Nucleus accumbens (tissue), 56 donors: ENCODE measurements at regions not wholly inside any gene's neighbourhood (a gene's known extent, or its start where the extent isn't known, plus 50 kb on each side); places are given as distances from the start of the nearest gene placed in this dataset.
"Not testable (repeated sequence)": the region's sequence is repeated elsewhere in the genome, so short reads cannot be mapped to it uniquely, and the experiment has no call there.

Source experiments
- DNase-seq, 56 donors: peaks; one replicate each; lab custom pipeline; 2025; lab: John Stamatoyannopoulos, UW

DNA sequence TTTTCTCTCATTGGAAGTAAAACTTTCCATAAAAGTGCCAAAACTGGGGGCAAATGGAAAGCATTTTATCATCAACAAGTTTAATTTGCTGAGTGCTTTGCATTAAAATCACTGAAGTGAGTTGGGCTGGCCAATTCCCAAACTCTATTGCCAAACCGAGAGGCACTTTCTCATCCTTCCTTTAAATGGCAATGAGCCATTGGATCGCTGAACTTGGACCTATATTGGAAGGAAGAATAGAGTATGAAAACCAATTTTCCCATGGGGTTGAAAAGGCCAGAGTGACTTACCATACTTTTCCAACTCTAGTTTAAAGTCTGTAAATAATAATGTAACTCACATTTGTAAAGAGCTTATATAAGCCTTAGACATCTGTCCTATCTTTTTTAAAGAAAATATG is 189.1 kb upstream of the C1orf87 start:
- no peak for DNase-seq

DNA sequence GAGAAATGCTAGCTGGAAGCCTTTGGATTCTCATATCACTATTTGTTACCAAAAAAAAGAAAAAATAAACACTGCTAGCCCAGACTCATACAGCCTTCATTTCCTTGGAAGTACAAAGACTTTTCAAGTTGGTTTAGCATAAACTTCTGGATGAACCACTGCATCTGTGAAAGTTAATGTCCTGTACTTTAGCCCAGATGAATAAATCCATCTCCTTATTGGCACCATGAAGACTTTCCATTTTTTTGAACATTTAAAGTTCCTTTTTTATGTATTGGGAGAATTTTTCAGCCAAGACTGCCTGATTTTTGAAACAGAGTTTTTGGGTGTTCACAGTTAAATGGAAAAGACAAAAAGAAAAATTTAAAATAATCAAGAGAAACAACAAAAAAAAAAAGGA is 184.0 kb upstream of the C1orf87 start:
- DNase-seq: no peak

DNA sequence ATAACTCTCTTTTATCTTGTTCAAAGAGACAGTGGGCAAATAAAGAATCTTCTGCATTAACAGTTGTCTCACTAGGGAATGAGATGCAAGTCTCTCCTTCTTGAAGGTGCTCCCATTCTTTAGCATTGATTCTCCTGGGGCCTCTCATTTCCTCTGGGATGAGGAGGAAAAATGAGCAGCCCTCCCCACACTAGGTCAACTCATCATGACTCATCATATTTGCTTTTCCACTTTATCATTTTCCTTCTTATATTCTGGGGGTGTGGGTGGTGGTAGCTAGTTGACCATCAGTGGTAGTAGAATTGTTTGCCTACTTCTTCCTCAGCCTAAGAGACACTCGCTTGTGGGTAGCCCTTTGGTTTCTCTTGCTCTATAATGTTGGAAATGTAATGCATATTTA is 182.0 kb upstream of the C1orf87 start:
- DNase-seq: no peak

DNA sequence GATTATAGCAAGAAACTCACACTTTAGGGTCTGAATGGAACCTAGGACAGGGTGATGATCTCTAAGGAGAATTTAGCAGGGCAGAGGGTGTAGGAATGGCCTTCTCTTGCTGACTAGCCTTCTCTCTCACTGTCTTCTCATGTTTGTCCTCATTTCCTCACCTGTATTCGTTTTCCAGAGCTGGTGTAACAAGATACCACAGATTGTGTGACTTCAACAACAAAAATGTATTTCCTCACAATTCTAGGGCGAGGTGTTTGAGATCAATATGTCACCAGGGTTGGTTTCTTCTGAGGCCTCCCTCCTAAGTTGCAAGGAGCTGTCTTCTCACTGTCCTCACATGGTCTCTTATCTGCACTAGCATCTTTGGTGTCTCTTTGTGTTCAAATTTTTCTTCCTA is 177.9 kb upstream of the C1orf87 start:
- DNase-seq: no peak

DNA sequence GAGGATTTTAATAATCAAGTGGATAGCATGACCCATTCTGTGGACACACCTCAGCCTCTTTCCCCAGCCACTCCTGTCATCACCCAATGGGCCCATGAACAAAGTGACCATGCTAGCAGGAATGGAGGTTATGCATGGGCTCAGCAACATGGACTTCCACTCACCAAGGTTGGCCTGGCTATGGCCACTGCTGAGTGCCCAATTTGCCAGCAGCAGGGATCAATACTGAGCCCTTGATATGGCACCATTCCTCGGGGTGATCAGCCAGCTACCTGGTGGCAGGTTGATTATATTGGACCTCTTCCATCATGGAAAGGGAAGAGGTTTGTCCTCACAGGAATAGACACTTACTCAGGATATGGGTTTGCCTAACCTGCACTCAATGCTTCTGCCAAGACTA is 173.9 kb upstream of the C1orf87 start:
- DNase-seq: not testable (repeated sequence)

DNA sequence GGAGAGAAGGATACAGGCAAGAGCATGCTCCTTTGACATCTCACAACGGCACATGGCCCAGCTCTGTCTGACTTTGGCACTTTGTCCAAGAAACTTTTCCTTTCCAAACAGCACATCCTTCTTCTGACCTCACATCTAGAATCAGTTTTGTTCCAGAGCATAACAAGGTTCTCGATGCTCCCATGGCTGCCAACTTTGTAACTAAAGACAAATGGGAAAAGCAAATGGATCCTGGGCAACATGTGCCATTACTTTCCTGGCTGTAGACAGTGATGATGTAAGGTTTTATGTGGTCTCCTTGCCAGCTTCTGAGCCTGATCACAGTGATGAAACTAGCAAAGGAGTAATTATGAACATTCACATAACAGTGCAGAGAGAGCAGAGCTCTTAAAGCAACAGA is 171.8 kb upstream of the C1orf87 start:
- DNase-seq: no peak

DNA sequence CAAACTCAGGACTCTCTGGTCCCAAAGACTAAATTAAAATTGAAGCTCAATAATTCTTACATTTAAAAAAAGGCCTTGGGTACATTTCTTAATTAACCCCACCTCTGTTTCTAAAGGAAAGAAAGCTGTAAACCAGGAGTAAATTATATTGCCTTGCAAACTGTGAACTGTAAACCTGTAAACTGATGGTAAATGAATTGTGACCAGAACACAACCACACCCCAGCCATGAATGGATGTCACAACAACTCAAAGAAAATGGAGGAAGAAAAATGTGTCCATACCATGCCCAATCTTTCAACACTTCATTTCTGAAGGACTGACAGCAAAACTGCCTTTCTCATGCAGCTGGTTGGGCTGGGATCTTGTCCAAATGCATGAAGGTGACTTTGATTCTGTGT is 171.3 kb upstream of the C1orf87 start:
- no peak for DNase-seq

DNA sequence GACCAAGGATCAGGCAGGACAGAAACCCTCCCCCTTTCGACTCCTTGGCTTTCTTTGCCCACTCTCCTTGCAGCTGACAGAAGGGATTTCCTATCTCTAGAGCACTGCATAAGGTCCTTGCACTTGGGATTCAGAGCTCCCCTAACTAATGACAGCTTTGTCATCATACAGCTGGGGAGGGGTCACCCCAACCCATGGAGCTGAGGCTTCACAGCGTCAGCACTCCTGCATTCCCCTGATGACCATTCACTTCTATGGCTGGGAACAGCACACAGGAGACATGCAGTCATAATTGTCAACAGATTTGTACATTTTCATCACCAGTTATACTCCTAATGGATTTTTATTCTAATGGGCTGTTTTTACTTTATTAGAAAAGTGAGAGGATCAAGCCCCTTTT is 161.7 kb upstream of the C1orf87 start:
- DNase-seq: no peak

DNA sequence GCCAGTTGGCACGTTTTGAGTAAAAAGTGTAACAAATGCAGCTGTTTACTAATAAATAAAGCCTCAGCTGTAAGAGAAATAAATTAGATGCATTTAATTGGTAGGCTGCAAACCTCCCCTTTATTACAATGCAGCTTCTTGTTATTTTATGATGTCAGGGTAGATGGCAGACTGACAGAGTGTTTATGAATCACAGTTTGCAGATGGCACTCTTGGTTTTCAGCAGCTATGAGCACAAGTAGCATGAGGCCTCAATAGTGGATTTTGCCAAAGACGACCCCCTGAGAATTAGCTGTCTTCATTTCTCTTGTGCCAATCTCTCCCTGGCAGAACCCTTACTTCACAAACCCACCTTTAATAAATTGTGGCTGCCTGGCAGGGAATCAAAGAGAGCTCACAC is 161.2 kb upstream of the C1orf87 start:
- no peak for DNase-seq

DNA sequence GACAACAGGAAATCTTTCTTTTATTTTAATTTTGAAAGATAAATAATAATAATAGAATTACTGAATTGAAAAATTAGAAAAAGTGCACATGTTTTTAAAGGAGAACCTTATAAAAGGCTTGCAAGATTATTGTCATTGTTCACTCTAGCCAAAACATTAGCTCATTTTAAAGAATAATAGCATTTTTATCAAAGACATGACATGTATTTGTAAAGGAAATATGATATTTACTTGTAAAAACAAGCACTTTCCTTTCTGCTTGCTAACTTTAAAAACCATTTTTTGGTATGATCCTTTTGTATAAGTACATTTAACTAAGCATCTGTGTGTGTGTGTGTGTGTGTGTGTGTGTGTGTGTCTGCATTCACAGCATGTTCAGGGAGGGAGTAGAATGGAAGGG is 156.3 kb upstream of the C1orf87 start:
- no peak for DNase-seq

DNA sequence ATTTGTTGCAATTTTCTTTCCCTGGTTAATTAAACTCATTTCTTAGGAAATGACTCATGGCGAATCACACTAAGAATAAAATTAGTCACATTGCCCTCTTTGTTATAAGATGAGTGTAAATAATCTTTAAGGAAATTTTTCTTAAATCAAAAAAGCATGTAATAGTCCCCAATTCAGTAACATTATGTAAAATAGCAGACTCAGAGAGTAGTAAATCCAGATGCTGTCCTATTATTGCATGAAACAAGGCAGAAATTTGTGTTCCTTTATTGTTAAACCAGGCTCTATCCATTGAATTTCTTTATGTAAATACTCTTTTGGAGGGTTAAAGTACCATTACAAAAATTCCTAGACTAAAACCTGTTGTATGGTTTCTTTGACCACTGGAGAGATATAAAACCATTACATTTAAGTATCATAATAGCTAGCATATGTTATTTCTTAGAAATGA is 154.5 kb upstream of the C1orf87 start:
- DNase-seq: no peak

DNA sequence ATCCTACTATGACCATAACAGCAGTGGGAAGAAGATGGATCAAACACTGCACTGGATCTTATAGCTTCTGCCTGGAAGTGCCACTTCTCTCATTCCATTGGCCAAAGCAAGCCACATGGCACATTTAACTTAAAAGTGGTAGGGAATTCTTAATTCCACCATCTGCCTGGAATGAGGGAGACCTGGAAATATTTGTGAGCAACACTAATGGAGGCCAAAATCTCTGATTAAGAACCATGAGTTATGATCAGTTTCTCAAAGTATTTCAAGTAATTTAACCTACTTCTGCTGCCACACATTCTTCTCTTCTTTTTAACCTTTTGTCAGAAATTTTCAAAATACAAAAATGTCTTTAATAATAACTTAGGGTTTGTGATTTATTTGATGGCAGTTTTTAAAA is 154.0 kb upstream of the C1orf87 start:
- no peak for DNase-seq

DNA sequence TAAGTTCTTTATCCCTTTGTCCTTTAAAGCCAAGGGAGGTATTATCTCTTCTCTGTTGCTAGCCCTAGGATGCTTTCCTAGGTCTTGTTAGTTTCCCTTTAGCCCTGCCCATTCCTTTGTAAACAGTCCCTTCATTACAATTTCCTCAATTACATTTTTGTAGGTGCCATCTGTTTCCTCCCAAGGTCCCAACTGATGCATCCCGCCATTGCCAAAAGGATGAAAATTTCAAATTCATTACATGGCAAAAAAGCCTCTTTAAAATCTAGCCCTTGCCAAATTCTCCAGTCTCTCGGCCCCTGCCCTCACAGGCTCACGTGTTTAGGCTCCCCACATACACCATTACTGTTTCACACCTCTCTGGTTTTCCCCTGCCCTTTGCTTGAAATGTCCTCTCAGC is 151.9 kb upstream of the C1orf87 start:
- DNase-seq: no peak

DNA sequence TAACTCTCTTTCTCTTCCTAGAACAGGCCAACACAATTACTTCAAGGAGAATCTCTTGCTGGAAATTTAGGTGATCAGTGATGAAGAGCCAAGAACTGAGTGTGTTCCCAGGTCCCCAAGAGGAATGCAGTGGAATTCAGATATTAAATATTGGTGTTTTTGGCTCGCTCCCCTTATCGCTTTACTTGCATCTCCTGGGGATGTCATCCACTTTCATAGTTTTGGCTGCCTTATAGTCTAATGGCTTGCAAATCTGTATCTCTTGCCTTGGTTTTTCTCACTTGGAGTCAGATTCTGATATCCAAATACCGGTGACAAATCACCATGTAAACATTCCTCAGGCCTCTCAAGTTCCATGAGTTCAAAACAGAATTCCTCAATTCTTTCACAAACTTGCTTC is 151.0 kb upstream of the C1orf87 start:
- no peak for DNase-seq

DNA sequence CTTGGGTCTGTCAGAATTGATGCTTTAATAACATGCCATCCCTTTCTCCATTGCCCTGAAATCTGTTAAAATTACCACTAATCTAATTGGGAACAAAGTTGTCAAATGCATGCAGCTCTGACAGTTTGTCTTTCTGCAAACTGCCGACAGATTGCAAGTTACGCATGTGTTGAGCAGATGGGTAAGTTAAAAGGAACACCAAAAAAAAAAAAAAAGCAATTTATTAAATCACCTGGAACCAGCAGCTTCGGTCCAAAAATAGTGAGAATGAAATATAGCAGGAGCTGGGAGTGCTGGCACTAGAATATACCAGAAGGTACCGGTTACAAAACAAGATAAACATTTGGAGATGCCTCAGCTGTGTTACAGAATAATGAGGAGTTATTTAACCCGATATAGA is 149.6 kb upstream of the C1orf87 start:
- no peak for DNase-seq

DNA sequence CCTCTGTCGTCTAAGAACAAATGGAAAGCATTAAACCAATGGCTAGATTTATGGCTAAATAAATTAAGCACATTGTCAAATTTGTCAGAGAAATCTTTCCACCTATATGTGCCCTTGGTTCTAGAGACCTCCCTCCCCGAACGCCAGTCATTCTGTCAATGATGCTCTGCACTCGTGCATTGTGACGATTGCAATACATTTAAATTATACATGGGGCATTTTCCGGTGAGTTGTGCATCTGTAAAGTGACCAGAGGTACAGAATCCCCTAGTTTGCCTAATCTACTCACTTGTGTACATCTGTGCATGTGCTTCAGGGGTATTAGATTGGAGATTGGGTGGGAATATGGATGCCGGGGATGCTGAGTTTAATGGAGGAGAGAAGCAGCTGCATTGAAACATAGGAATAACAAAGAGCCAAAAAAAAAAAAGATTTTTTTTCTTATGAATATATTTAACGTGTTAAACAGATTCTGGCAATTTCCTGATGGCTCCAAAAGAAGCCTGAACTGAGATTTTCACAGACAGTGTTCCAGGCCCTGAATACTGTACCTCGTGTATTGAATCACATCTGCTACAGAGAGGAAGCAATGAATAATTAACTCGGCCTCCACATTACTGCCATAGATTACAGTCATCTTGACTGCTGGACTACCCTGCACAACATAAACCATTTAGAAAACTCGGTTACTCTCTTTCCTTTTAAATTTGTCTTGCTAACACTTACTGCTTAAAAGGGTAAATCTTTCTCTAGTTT is 149.0 kb upstream of the C1orf87 start:
- DNase-seq: no peak

DNA sequence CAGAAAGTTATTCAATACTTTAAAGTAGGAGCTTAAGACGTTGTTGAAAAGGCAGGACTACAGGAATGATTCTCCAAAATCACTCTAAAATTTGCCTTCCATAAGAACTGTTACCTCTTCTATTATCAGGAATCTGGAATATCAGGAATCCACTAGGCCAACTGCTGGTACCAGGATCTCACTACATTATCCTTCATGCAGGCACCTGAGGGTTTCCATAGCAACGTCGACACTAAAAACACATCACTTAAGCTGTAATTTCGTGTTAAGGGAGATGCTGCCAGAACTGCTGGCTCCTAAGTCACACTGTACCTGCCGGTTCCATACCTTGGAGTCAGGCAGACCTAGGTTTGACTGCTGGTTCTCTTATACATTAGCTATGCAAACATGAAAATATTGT is 139.7 kb upstream of the C1orf87 start:
- peak in 5 of 56 donors; percentile 1 to 23 (median 1) for DNase-seq

DNA sequence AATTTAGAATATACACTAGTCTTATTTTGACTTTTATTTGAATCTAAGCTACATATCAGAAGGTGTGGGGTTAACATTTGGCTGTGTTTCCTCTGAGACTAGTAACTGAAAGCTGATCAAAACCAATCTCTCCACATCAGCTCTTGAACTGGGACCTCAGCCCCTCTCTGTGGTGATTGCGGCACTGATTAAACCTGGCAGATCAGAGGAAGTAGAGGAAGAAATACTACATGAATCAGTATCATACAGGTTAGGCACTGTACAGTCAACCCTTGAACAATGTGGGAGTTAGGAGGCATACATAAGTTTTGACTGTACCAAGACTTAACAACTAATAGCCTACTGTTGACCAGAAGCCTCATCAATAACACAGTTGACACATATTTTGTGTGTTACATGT is 122.5 kb upstream of the C1orf87 start:
- no peak for DNase-seq

DNA sequence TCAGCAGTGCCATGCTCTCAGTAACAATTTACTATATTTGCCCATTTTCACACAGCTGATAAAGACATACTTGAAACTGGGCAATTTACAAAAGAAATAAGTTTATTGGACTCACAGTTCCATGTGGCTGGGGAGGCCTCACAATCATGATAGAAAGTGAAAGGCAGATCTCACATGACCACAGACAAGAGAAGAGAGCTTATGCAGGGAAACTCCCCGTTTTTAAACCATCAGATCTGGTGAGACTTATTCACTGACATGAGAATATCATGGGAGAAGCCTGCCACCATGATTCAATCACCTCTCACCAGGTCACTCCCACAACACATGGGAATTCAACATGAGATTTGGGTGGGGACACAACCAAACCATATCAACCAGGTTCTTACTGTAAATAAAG is 112.1 kb upstream of the C1orf87 start:
- DNase-seq: no peak

DNA sequence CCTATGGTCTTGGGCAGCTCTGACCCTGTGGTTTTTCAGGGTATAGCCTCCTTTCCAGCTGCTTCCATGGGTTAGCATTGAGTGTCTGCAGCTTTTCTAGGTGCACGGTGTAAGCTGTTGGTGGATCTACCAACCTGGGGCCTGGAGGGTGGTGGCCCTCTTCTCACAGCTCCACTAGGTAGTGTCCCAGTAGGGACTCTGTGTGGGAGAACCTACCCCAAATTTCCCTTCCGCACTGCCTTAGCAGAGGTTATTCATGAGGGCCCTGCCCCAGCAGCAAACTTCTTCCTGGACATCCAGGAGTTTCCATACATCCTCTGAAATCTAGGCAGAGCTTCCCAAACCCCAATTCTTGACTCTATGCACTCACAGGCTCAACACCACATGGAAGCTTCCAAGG is 111.0 kb upstream of the C1orf87 start:
- no peak for DNase-seq

DNA sequence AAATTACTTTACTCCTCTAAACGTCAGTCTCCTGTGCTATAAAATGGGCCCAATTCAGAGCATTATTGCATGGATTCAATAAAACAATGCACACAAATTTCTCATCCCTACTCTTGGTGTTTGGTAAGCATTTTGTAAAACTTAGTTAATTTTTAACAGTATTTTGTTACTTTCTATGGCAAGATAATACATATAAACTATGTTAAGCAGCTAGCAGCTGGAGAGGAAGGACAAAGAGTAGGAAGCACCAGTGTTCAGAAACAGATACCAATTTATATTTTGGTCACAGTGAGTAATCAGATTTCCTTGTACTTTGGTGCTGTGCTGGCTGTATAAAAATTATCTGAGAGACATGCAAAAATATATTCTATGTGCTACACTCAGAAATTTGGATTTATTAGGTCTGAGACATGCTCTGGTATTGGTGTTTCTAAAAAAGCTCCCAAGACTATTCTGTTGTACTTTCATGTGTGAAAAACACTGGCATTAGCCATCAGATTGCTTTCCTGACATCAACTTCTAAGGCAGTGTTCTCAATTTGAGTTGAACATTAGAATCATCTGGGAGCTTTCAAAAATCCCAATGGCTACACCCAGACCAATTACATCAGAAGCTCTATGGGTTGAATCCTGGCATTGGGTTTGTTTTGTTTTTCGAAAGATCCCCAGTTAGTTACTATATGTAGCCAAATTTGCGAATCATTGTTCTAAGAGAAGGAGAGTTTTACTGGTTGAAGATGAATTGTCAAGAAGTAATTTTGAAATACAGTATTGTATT is 100.3 kb upstream of the C1orf87 start:
- DNase-seq: no peak

DNA sequence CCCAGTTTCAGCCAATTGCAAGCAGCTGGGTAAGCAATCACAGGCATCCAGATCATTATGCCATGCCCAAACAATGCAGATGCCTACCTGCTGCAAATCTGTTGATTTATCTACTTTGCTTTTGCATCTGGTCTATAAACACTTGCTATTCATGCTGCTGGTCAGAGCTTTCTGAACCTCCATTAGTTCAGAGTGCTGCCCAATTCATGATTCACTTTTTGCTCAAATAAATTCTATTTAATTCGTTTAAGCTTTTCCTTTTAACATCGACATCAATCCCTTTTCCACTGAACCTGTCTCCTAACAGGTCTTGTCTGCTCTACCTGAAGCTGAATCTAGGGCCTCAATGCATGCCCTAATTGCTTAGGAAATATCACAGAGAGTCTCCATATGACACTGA is 99.4 kb upstream of the C1orf87 start:
- DNase-seq: no peak
